Peyer's patch (tissue), 4 donors: ENCODE measurements at regions not wholly inside any gene's neighbourhood (a gene's known extent, or its start where the extent isn't known, plus 50 kb on each side); places are given as distances from the start of the nearest gene placed in this dataset.

ENCODE experiments used
- DNase-seq, 3 donors: peaks; one replicate each; pipeline ENCODE4 v3.0.0-alpha.2; 2017 to 2019
- H3K27ac ChIP-seq, 4 donors: fragments of 200-600 bp; sonication (generic); one replicate each; pipeline ENCODE4 v1.5.1; 2016 to 2019
- H3K27me3 ChIP-seq, 2 donors: fragments of 200-600 bp; sonication (generic); one replicate each; pipeline ENCODE4 v1.5.1; 2019
- H3K36me3 ChIP-seq, 3 donors: fragments of 200-600 bp; sonication (generic); one replicate each; pipeline ENCODE4 v1.5.1; 2016 to 2019
- H3K4me1 ChIP-seq, 4 donors: fragments of 200-600 bp; sonication (generic); one replicate each; pipeline ENCODE4 v1.5.1; 2016 to 2019
- H3K4me3 ChIP-seq, 4 donors: fragments of 200-600 bp; sonication (generic); 1 replicate in 3 of 4; 2 replicates in 1 of 4; pipeline ENCODE4 v1.5.1; 2016 to 2019; ENCODE audit warnings: mild to moderate bottlenecking in 1 of 4
- H3K9me3 ChIP-seq, 4 donors: fragments of 200-600 bp; sonication (generic); one replicate each; pipeline ENCODE4 v1.5.1; 2016 to 2019; ENCODE audit warnings: mild to moderate bottlenecking in 1 of 4
- POLR2A ChIP-seq, 2 donors: fragments of 450-650 bp; IDR thresholded peaks; one replicate each; pipeline ENCODE4 v1.5.1; 2017; ENCODE audit warnings: antibody characterized with exemption in 2 of 2, mild to moderate bottlenecking in 2 of 2, moderate library complexity in 2 of 2
- TF ChIP-seq, protein P1 (sequence below), 6 experiments: fragments of 450-650 bp in 4 of 6; fragments of 200-600 bp in 2 of 6; sonication (generic) in 1 of 6; IDR thresholded peaks; one replicate each; pipeline ENCODE4 v1.5.1; 2017 to 2019; ENCODE audit warnings: antibody characterized with exemption in 6 of 6, mild to moderate bottlenecking in 3 of 6, moderate library complexity in 1 of 6

DNA sequence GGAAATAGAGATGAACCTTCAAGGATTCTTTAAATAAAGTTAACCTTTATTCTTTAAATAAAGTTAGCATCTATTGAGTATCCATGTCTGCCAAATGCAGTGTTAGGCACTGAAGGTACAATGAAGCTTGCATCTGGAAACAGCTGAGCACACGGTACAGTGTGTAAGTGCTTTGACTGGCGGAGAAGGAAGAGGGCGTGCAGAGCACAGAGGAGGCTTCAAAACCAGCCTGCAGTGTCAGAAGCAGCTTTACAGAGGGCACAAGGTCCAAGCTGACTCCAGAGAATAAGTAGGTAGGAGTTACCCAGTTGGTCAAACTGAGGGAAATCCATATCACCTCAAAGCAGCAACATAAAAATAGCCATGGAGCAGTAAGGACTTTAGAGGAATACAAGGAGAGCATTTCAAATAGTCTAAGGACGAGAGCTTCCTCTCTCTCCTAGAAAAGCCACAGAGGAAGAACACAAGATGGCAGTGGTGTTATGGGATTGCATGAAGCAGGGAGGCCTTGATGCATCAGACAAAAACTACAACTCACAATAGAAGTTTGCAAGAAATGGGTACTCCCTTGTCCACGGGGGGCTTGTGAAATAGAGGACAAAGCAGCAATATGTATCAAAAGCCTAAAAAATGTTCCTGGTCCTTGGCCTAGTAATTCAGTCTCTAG is 60.3 kb upstream of the PPP2R3A start:
- Histone ChIP-seq H3K27ac (no peak overlapping the region), H3K4me1 (no peaks in the 10 kb centered on the region), H3K27me3 (no peaks in the 10 kb centered on the region), H3K4me3 (no peak overlapping the region), H3K9me3 (no peaks in the 10 kb centered on the region), H3K36me3 (no peaks in the 10 kb centered on the region)
- TF ChIP-seq POLR2A (IDR thresholded peaks at IDR 0.05) = no peak
- TF ChIP-seq, protein P1, sequence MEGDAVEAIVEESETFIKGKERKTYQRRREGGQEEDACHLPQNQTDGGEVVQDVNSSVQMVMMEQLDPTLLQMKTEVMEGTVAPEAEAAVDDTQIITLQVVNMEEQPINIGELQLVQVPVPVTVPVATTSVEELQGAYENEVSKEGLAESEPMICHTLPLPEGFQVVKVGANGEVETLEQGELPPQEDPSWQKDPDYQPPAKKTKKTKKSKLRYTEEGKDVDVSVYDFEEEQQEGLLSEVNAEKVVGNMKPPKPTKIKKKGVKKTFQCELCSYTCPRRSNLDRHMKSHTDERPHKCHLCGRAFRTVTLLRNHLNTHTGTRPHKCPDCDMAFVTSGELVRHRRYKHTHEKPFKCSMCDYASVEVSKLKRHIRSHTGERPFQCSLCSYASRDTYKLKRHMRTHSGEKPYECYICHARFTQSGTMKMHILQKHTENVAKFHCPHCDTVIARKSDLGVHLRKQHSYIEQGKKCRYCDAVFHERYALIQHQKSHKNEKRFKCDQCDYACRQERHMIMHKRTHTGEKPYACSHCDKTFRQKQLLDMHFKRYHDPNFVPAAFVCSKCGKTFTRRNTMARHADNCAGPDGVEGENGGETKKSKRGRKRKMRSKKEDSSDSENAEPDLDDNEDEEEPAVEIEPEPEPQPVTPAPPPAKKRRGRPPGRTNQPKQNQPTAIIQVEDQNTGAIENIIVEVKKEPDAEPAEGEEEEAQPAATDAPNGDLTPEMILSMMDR (IDR thresholded peaks at IDR 0.05) = peak in 1 of 6 experiments; percentile 11
- DNase-seq = no peak

DNA sequence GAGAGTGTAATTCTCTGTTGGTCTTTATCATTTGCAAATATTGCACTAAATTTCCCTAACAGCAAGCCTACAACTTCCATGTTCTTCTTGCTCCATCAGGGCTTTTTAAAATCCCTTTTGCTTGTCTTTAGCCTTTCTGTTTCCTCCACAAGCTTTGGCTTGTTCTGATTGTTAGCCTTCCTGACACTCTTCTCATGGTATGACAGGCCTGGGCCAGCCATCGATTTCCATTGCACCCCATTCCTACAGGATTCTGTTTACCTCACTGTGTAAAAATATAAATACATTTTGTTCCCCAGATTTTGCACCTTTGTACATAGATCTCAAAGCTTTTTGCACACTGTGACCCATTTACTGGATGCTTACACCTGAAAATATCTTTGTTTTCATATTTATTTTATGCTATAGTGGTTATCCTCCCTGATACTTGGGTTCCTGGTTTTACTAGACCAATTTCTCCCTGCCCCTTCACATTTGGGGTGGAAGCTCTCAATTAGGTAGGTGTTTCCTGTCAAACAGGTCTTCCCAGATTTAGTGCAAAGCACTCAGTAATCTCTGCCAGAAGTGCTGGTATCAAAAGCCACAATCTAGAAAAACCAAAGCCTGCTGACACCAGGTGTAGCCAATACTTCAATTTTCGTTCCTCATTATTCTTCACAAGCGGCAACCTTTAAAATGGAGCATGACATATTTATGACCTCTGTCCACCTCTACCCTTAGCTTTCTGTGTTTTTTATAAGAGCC is 57.9 kb upstream of the PPP2R3A start:
- Histone ChIP-seq H3K36me3 (no peaks in the 10 kb centered on the region), H3K27me3 (no peaks in the 10 kb centered on the region), H3K4me3 (no peak overlapping the region), H3K9me3 (no peaks in the 10 kb centered on the region), H3K4me1 (no peaks in the 10 kb centered on the region), H3K27ac (no peak overlapping the region)
- TF ChIP-seq, protein P1 (IDR thresholded peaks at IDR 0.05) = no peak
- no peak for TF ChIP-seq POLR2A (IDR thresholded peaks at IDR 0.05)
- no peak for DNase-seq

DNA sequence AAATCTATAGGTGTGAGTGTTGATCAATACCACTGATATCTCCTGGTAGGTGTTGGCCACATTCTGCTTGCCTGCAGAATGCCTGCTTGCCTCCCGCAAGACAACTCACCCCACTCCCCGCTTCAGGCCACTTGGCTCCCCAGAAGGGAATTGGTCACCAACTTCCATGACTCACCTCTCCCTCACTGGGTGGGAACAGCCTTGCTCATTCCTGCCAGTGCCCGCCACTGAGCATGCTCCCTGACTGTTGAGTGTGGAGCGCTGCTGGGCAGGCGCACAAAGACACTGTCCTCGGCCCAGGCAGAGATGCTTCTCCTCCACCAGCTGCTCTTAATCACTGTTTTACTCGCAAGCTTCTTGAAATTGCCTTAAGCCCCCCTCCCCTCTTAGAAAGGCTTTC is 57.3 kb upstream of the PPP2R3A start:
- TF ChIP-seq, protein P1 (IDR thresholded peaks at IDR 0.05) = no peak
- no peak for TF ChIP-seq POLR2A (IDR thresholded peaks at IDR 0.05)
- DNase-seq = no peak
- Histone ChIP-seq H3K36me3 (no peaks in the 10 kb centered on the region), H3K4me3 (no peak overlapping the region), H3K27me3 (no peaks in the 10 kb centered on the region), H3K27ac (no peak overlapping the region), H3K4me1 (no peaks in the 10 kb centered on the region), H3K9me3 (no peaks in the 10 kb centered on the region)

DNA sequence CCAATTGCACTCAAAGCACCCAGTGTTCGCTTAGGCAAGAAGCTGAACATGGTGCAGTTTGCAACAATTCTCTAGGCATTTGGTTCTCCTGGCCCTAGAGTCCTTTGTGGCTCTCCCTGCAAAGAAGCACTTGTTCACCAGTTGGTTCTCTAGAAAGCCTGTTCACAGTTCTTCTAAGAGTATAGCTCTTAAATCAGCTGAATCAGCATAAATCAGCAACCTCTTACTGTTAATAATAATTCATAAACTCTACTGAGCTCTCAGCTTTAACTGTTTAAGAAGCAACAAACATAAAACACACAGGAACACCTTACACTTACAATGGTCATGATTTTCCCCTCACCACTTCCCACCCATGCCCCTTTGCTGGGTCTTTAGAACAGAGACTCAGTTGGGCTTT is 56.8 kb upstream of the PPP2R3A start:
- Histone ChIP-seq H3K27ac (no peak overlapping the region), H3K27me3 (no peaks in the 10 kb centered on the region), H3K9me3 (no peaks in the 10 kb centered on the region), H3K4me3 (no peak overlapping the region), H3K36me3 (no peaks in the 10 kb centered on the region), H3K4me1 (no peaks in the 10 kb centered on the region)
- TF ChIP-seq, protein P1 (IDR thresholded peaks at IDR 0.05) = no peak
- TF ChIP-seq POLR2A (IDR thresholded peaks at IDR 0.05) = no peak
- DNase-seq = no peak

DNA sequence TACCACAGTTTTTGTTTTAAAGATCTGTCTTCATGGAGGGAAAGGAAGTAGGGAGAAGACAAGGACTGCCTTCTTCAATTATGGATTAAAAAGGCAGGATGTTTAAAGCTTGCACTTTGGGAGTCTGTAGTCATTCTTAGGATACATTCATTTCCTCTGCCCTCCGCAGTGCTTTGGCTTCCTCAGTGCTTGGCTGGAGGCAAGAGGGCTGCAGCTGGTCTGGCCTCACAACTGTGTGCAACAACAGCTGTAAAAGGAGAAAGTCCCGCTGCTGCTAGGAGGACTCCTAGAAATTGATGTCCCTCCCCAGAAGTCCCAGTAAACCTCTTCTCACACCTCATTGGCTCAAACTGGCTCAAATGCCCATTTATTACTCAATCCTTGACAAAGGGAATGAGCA is 54.4 kb upstream of the PPP2R3A start:
- Histone ChIP-seq H3K4me3 (no peak overlapping the region), H3K27me3 (no peaks in the 10 kb centered on the region), H3K27ac (no peak overlapping the region), H3K36me3 (no peaks in the 10 kb centered on the region), H3K4me1 (no peaks in the 10 kb centered on the region), H3K9me3 (no peaks in the 10 kb centered on the region)
- DNase-seq = no peak
- TF ChIP-seq, protein P1 (IDR thresholded peaks at IDR 0.05) = no peak
- no peak for TF ChIP-seq POLR2A (IDR thresholded peaks at IDR 0.05)
